Keratinocyte (primary cell): ENCODE measurements at regions not wholly inside any gene's neighbourhood (a gene's known extent, or its start where the extent isn't known, plus 50 kb on each side); places are given as distances from the start of the nearest gene placed in this dataset.

ENCODE experiments used
- CTCF ChIP-seq, 3 experiments: IDR thresholded peaks in 1 of 3; conservative IDR thresholded peaks in 1 of 3; optimal IDR thresholded peaks in 1 of 3; 2 replicates in 2 of 3; 3 replicates in 1 of 3; pipeline versions ENCODE3 to v1.5.1; 2011; ENCODE audit warnings: low read length in 3 of 3, mild to moderate bottlenecking in 3 of 3, moderate library complexity in 2 of 3, control low read depth in 1 of 3, inconsistent platforms in 1 of 3; ENCODE audit not compliant: insufficient read depth in 2 of 3; ENCODE audit errors: extremely low read depth in 1 of 3
- EZH2 ChIP-seq: IDR thresholded peaks from one replicate; pipeline ENCODE4 v1.6.1; 2012; ENCODE audit warnings: inconsistent platforms, mild to moderate bottlenecking, low read length, moderate library complexity

GRCh38 chr5:91535499-91535898, 152.4 kb upstream of the ARRDC3 start:
- TF ChIP-seq CTCF (optimal IDR thresholded peaks at IDR 0.05 in 1 of 3, IDR thresholded peaks at IDR 0.05 in 1 of 3, conservative IDR thresholded peaks at IDR 0.05 in 1 of 3; ENCODE audit: extremely low read depth in 1 of 3, insufficient read depth in 2 of 3, low read length in 3 of 3) = no peak
- TF ChIP-seq EZH2 = no peak
